NT2/D1 (cell line): ENCODE measurements at regions not wholly inside any gene's neighbourhood (a gene's known extent, or its start where the extent isn't known, plus 50 kb on each side); places are given as distances from the start of the nearest gene placed in this dataset.

Experiments used
- YY1 ChIP-seq: IDR thresholded peaks from 2 replicates; pipeline ENCODE4 v1.6.1; 2011; ENCODE audit not compliant: insufficient read length, insufficient read depth
- ZNF274 ChIP-seq: IDR thresholded peaks from 2 replicates; pipeline ENCODE4 v1.6.1; 2011; ENCODE audit warnings: mild to moderate bottlenecking, low read depth, low read length

- TF ChIP-seq ZNF274 (no peak), YY1 (no peak)
These were observed 512.5 kb upstream of the PROK2 start for GRCh38 chr3:72297481-72297880.
